HL-60 (cell line): ENCODE measurements at regions not wholly inside any gene's neighbourhood (a gene's known extent, or its start where the extent isn't known, plus 50 kb on each side); places are given as distances from the start of the nearest gene placed in this dataset.

Experiments used
- DNase-seq, 2 experiments: peaks; one replicate each; pipeline ENCODE4 v3.0.0-alpha.2; 2010 to 2020; ENCODE audit warnings: low read depth in 1 of 2, low spot score in 1 of 2
- H3K27ac ChIP-seq: fragments of 250-450 bp; sonication (Bioruptor Pico); replicated peaks from 2 replicates; pipeline ENCODE4 v1.5.1; 2020; ENCODE audit warnings: mild to moderate bottlenecking, moderate library complexity
- H3K27me3 ChIP-seq: fragments of 250-450 bp; sonication (Bioruptor Pico); 2 replicates; pipeline ENCODE4 v1.5.1; 2021; ENCODE audit warnings: mild to moderate bottlenecking, moderate library complexity; ENCODE audit not compliant: insufficient read depth, poor library complexity, severe bottlenecking
- H3K4me3 ChIP-seq: replicated peaks from 2 replicates; pipeline ENCODE4 v1.5.1; 2011; ENCODE audit warnings: mild to moderate bottlenecking, control low read depth, low read length; ENCODE audit not compliant: insufficient read depth
- GABPA ChIP-seq: IDR thresholded peaks from 2 replicates; pipeline ENCODE4 v1.6.1; 2012; ENCODE audit warnings: low read depth
- POLR2AphosphoS5 ChIP-seq: IDR thresholded peaks from 2 replicates; pipeline ENCODE4 v1.6.1; 2012; ENCODE audit warnings: low read depth
- SPI1 ChIP-seq: IDR thresholded peaks from 2 replicates; pipeline ENCODE4 v1.6.1; 2012; ENCODE audit warnings: low read depth, mild to moderate bottlenecking, borderline replicate concordance
- TF ChIP-seq, protein P1 (sequence below): IDR thresholded peaks from 2 replicates; pipeline ENCODE4 v1.6.1; 2012; ENCODE audit warnings: low read depth; ENCODE audit not compliant: insufficient replicate concordance
- TF ChIP-seq, protein P2 (sequence below): IDR thresholded peaks from one replicate; pipeline ENCODE4 v1.5.1; 2011; ENCODE audit warnings: low read length, control low read depth, inconsistent platforms; ENCODE audit not compliant: insufficient read depth

DNA sequence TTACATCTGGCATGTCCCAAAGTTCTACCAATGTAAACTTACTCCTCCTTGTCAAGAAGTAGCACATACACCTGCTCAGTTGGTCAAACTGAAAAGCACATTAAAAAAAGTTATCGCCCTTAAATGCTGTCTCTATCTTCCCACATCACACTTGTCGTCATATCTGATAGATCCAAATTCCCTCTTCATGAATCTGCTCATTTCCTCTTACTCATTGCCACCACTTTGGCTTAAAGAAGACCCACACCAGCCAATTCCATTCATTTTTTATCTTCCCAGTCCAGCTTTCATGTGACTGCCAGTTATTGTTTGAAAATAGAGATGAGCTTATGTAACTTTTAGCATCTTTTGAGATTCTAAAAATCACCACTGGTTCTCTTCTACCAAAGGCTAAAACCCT, 305.9 kb upstream of the MTNR1B start:
- TF ChIP-seq GABPA (no peak), POLR2AphosphoS5 (no peak), SPI1 (no peak)
- TF ChIP-seq, protein P1, sequence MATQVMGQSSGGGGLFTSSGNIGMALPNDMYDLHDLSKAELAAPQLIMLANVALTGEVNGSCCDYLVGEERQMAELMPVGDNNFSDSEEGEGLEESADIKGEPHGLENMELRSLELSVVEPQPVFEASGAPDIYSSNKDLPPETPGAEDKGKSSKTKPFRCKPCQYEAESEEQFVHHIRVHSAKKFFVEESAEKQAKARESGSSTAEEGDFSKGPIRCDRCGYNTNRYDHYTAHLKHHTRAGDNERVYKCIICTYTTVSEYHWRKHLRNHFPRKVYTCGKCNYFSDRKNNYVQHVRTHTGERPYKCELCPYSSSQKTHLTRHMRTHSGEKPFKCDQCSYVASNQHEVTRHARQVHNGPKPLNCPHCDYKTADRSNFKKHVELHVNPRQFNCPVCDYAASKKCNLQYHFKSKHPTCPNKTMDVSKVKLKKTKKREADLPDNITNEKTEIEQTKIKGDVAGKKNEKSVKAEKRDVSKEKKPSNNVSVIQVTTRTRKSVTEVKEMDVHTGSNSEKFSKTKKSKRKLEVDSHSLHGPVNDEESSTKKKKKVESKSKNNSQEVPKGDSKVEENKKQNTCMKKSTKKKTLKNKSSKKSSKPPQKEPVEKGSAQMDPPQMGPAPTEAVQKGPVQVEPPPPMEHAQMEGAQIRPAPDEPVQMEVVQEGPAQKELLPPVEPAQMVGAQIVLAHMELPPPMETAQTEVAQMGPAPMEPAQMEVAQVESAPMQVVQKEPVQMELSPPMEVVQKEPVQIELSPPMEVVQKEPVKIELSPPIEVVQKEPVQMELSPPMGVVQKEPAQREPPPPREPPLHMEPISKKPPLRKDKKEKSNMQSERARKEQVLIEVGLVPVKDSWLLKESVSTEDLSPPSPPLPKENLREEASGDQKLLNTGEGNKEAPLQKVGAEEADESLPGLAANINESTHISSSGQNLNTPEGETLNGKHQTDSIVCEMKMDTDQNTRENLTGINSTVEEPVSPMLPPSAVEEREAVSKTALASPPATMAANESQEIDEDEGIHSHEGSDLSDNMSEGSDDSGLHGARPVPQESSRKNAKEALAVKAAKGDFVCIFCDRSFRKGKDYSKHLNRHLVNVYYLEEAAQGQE, result no peak
- TF ChIP-seq, protein P2, sequence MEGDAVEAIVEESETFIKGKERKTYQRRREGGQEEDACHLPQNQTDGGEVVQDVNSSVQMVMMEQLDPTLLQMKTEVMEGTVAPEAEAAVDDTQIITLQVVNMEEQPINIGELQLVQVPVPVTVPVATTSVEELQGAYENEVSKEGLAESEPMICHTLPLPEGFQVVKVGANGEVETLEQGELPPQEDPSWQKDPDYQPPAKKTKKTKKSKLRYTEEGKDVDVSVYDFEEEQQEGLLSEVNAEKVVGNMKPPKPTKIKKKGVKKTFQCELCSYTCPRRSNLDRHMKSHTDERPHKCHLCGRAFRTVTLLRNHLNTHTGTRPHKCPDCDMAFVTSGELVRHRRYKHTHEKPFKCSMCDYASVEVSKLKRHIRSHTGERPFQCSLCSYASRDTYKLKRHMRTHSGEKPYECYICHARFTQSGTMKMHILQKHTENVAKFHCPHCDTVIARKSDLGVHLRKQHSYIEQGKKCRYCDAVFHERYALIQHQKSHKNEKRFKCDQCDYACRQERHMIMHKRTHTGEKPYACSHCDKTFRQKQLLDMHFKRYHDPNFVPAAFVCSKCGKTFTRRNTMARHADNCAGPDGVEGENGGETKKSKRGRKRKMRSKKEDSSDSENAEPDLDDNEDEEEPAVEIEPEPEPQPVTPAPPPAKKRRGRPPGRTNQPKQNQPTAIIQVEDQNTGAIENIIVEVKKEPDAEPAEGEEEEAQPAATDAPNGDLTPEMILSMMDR, result no peak
- no peak for DNase-seq
- no peak overlapping the region for H3K4me3 ChIP-seq
- H3K27me3 ChIP-seq, result no peaks in the 10 kb centered on the region
- H3K27ac ChIP-seq, result no peak overlapping the region

DNA sequence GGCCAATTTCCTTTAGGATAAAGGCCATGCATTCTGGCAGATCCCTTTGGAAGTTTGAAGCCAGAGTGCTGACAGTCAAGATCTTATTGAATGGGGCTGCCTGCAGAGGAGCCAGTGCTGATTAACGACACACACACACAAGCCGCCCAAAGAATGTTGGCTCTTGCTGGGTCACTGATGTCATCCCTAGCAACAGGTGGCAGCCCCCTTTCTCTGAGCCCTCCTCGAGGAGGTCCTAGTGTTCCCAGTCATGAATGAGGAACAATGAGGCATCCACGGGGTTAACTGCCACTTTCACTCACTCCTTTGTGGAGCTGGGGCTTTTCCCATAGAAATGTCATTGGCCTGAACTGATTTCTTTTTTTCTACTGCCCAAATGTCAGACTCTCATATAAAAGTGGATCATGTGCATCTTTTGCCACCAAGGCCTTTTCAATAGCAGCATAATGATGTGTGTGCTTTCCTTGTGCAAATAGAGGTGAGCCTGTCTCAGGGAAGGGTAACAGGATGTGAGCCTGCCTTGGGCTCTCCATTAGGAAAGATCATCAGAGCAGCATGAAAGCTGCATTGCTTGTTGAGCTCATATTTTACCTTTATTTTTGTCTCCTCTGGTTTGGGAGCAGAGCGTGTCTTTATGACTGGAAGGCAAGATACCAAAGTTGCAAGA, 301.8 kb upstream of the MTNR1B start:
- TF ChIP-seq GABPA (no peak), SPI1 (no peak), POLR2AphosphoS5 (no peak)
- TF ChIP-seq, protein P1, result no peak
- TF ChIP-seq, protein P2, result no peak
- H3K27me3 ChIP-seq, result no peaks in the 10 kb centered on the region
- no peak for DNase-seq
- no peak overlapping the region for H3K27ac ChIP-seq
- no peak overlapping the region for H3K4me3 ChIP-seq

DNA sequence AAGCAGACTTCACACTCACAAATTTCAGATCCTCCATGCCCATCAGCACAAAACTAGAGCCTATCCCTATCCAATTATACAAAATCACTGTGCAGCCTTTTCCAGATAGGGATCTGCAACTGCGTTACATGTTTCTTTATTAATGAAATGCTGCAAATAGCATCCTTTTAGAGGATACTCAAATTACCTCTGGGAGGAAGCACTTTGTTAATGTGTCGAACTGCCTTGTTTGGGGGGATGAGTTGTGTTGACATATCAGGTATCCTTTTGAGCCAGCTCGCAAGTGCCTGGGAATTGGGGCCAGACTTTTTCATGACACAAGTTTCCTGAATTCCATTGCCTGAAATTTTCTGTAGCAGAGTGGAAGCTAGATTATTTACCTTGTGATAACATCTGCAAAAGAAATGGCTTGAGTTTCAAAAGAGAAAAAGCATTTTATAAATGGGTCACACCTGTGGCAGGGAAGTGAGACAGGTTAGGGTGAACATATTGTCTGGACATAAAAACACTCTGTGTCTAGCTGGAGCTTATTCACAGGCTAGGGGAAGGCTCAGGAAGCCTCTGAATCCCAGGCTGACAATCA, 299.1 kb upstream of the MTNR1B start:
- no peak for DNase-seq

More for the DNA sequence above, 299.1 kb upstream of the MTNR1B start:
- no peaks in the 10 kb centered on the region for H3K27me3 ChIP-seq
- no peak overlapping the region for H3K4me3 ChIP-seq
- TF ChIP-seq POLR2AphosphoS5, result no peak
- TF ChIP-seq, protein P1, result no peak
- no peak overlapping the region for H3K27ac ChIP-seq
